HEK293 (cell line): ENCODE measurements at regions not wholly inside any gene's neighbourhood (a gene's known extent, or its start where the extent isn't known, plus 50 kb on each side); places are given as distances from the start of the nearest gene placed in this dataset.

Experiments used
- YY1 ChIP-seq: fragments of 450-650 bp; formaldehyde crosslinking; IDR thresholded peaks from 2 replicates; pipeline ENCODE4 v1.5.1; 2018; ENCODE audit warnings: missing biosample characterization, missing genetic modification characterization
- ZBTB7A ChIP-seq: fragments of 450-650 bp; formaldehyde crosslinking; IDR thresholded peaks from 2 replicates; pipeline ENCODE4 v1.5.1; 2016; ENCODE audit warnings: low read depth, missing biosample characterization, missing genetic modification characterization
- ZNF114 ChIP-seq: fragments of 450-650 bp; formaldehyde crosslinking; IDR thresholded peaks from 2 replicates; pipeline ENCODE4 v1.5.0; 2017; ENCODE audit warnings: missing biosample characterization, missing genetic modification characterization
- ZNF121 ChIP-seq: fragments of 450-650 bp; formaldehyde crosslinking; IDR thresholded peaks from 2 replicates; pipeline ENCODE4 v1.5.1; 2016; ENCODE audit warnings: missing biosample characterization, missing genetic modification characterization
- ZNF274 ChIP-seq, 2 experiments: fragments of 200-500 bp in 1 of 2; fragments of 450-650 bp in 1 of 2; sonication (Bioruptor generic) in 1 of 2; formaldehyde crosslinking in 1 of 2; IDR thresholded peaks; 2 replicates each; pipeline versions ENCODE4 v1.5.1 to v1.6.1; 2014 to 2016; ENCODE audit warnings: borderline replicate concordance in 1 of 2, inconsistent platforms in 1 of 2, low read length in 1 of 2, missing biosample characterization in 1 of 2, missing genetic modification characterization in 1 of 2
- ZNF335 ChIP-seq: fragments of 450-650 bp; formaldehyde crosslinking; conservative IDR thresholded peaks from 2 replicates; pipeline ENCODE4 v1.5.1; 2016; ENCODE audit warnings: missing biosample characterization, missing genetic modification characterization
- ZNF521 ChIP-seq: fragments of 450-650 bp; formaldehyde crosslinking; IDR thresholded peaks from 2 replicates; pipeline ENCODE4 v1.5.1; 2017; ENCODE audit warnings: missing biosample characterization, mild to moderate bottlenecking, missing genetic modification characterization
- ZNF670 ChIP-seq: fragments of 450-650 bp; formaldehyde crosslinking; IDR thresholded peaks from 2 replicates; pipeline ENCODE4 v1.5.1; 2016; ENCODE audit warnings: missing biosample characterization, missing genetic modification characterization, low read depth
- TF ChIP-seq, protein P1 (sequence below): sonication (generic); formaldehyde crosslinking; IDR thresholded peaks from 2 replicates; pipeline ENCODE4 v1.8.1; 2022; ENCODE audit warnings: mild to moderate bottlenecking, moderate library complexity, missing genetic modification reagents
- TF ChIP-seq, protein P2 (sequence below): fragments of 450-650 bp; formaldehyde crosslinking; IDR thresholded peaks from 2 replicates; pipeline ENCODE4 v1.5.1; 2016; ENCODE audit warnings: missing biosample characterization, missing genetic modification characterization
- TF ChIP-seq, protein P3 (sequence below): fragments of 450-650 bp; formaldehyde crosslinking; IDR thresholded peaks from 2 replicates; pipeline ENCODE4 v1.5.1; 2016; ENCODE audit warnings: missing biosample characterization, missing genetic modification characterization
- TF ChIP-seq, protein P4 (sequence below): fragments of 450-650 bp; formaldehyde crosslinking; IDR thresholded peaks from 2 replicates; pipeline ENCODE4 v1.5.1; 2016; ENCODE audit warnings: missing biosample characterization, missing genetic modification characterization
- TF ChIP-seq, protein P5 (sequence below): fragments of 450-650 bp; formaldehyde crosslinking; IDR thresholded peaks from 2 replicates; pipeline ENCODE4 v1.5.1; 2016; ENCODE audit warnings: missing biosample characterization, missing genetic modification characterization

DNA sequence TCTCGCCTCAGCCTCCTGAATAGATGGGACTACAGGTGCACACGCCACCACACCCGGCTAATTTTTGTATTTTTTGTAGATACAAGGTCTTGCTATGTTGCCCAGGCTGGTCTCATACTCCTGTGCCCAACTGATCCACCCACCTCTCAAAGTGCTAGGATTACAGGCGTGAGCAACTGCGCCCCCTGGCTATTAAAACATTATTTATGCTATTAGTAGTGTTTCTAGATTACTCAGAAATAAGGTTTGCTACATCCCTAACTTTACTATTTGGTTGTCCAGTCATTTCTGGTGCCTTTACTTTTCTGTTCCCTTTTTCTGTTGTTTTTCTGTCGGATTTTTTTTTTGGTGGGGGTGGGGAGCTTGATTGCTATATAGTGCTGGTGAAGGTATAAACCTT lies 393.6 kb upstream of the TPM1 start:
- no peak for TF ChIP-seq ZBTB7A
- TF ChIP-seq ZNF121 (tag by site-specific recombination): no peak
- TF ChIP-seq, protein P1, sequence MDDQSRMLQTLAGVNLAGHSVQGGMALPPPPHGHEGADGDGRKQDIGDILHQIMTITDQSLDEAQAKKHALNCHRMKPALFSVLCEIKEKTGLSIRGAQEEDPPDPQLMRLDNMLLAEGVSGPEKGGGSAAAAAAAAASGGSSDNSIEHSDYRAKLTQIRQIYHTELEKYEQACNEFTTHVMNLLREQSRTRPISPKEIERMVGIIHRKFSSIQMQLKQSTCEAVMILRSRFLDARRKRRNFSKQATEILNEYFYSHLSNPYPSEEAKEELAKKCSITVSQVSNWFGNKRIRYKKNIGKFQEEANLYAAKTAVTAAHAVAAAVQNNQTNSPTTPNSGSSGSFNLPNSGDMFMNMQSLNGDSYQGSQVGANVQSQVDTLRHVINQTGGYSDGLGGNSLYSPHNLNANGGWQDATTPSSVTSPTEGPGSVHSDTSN: no peak
- TF ChIP-seq ZNF274 (IDR thresholded peaks at IDR 0.05; ENCODE audit: low read length): no peak
- no peak for TF ChIP-seq ZNF274 (tag by site-specific recombination; IDR thresholded peaks at IDR 0.05; ENCODE audit: borderline replicate concordance)
- no peak for TF ChIP-seq YY1 (tag by site-specific recombination)
- no peak for TF ChIP-seq ZNF521 (tag by site-specific recombination)
- TF ChIP-seq, protein P2, sequence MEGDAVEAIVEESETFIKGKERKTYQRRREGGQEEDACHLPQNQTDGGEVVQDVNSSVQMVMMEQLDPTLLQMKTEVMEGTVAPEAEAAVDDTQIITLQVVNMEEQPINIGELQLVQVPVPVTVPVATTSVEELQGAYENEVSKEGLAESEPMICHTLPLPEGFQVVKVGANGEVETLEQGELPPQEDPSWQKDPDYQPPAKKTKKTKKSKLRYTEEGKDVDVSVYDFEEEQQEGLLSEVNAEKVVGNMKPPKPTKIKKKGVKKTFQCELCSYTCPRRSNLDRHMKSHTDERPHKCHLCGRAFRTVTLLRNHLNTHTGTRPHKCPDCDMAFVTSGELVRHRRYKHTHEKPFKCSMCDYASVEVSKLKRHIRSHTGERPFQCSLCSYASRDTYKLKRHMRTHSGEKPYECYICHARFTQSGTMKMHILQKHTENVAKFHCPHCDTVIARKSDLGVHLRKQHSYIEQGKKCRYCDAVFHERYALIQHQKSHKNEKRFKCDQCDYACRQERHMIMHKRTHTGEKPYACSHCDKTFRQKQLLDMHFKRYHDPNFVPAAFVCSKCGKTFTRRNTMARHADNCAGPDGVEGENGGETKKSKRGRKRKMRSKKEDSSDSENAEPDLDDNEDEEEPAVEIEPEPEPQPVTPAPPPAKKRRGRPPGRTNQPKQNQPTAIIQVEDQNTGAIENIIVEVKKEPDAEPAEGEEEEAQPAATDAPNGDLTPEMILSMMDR (tag by site-specific recombination): no peak
- no peak for TF ChIP-seq ZNF114
- TF ChIP-seq, protein P3, sequence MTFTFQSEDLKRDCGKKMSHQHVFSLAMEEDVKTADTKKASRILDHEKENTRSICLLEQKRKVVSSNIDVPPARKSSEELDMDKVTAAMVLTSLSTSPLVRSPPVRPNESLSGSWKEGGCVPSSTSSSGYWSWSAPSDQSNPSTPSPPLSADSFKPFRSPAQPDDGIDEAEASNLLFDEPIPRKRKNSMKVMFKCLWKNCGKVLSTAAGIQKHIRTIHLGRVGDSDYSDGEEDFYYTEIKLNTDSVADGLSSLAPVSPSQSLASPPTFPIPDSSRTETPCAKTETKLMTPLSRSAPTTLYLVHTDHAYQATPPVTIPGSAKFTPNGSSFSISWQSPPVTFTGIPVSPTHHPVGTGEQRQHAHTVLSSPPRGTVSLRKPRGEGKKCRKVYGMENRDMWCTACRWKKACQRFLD (tag by site-specific recombination): no peak
- TF ChIP-seq ZNF335 (tag by site-specific recombination): no peak
- TF ChIP-seq, protein P4, sequence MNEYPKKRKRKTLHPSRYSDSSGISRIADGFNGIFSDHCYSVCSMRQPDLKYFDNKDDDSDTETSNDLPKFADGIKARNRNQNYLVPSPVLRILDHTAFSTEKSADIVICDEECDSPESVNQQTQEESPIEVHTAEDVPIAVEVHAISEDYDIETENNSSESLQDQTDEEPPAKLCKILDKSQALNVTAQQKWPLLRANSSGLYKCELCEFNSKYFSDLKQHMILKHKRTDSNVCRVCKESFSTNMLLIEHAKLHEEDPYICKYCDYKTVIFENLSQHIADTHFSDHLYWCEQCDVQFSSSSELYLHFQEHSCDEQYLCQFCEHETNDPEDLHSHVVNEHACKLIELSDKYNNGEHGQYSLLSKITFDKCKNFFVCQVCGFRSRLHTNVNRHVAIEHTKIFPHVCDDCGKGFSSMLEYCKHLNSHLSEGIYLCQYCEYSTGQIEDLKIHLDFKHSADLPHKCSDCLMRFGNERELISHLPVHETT: no peak
- TF ChIP-seq, protein P5, sequence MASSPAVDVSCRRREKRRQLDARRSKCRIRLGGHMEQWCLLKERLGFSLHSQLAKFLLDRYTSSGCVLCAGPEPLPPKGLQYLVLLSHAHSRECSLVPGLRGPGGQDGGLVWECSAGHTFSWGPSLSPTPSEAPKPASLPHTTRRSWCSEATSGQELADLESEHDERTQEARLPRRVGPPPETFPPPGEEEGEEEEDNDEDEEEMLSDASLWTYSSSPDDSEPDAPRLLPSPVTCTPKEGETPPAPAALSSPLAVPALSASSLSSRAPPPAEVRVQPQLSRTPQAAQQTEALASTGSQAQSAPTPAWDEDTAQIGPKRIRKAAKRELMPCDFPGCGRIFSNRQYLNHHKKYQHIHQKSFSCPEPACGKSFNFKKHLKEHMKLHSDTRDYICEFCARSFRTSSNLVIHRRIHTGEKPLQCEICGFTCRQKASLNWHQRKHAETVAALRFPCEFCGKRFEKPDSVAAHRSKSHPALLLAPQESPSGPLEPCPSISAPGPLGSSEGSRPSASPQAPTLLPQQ (tag by site-specific recombination): no peak
- TF ChIP-seq ZNF670 (tag by site-specific recombination): no peak
